BLaER1 (cell line): ENCODE measurements at regions not wholly inside any gene's neighbourhood (a gene's known extent, or its start where the extent isn't known, plus 50 kb on each side); places are given as distances from the start of the nearest gene placed in this dataset.
"Not testable (repeated sequence)": the region's sequence is repeated elsewhere in the genome, so short reads cannot be mapped to it uniquely, and the experiment has no call there.

ENCODE experiments used
- H3K27ac ChIP-seq: shearing (Covaris generic); formaldehyde crosslinking; 2 replicates; pipeline ENCODE4 v1.8.1; 2022
- H3K27me3 ChIP-seq: shearing (Covaris generic); formaldehyde crosslinking; 2 replicates; pipeline ENCODE4 v1.8.1; 2022
- H3K36me3 ChIP-seq: shearing (Covaris generic); formaldehyde crosslinking; 2 replicates; pipeline ENCODE4 v1.8.1; 2022
- H3K4me1 ChIP-seq: shearing (Covaris generic); formaldehyde crosslinking; 2 replicates; pipeline ENCODE4 v1.8.1; 2022
- H3K4me2 ChIP-seq: shearing (Covaris generic); formaldehyde crosslinking; 2 replicates; pipeline ENCODE4 v1.8.1; 2022
- H3K4me3 ChIP-seq: shearing (Covaris generic); formaldehyde crosslinking; 2 replicates; pipeline ENCODE4 v1.8.1; 2022
- H3K9ac ChIP-seq: shearing (Covaris generic); formaldehyde crosslinking; 2 replicates; pipeline ENCODE4 v1.8.1; 2022
- H3K9me3 ChIP-seq: shearing (Covaris generic); formaldehyde crosslinking; 2 replicates; pipeline ENCODE4 v1.8.1; 2022
- H4K20me1 ChIP-seq: shearing (Covaris generic); formaldehyde crosslinking; 2 replicates; pipeline ENCODE4 v1.8.1; 2022

GRCh38 chr16:46394963-46395362 is 226.2 kb downstream of the SHCBP1 start:
- H3K9me3 ChIP-seq, result peaks cover 14% of the 10 kb centered on the region
- not testable (repeated sequence) for H3K4me1 ChIP-seq, H3K27ac ChIP-seq, H3K36me3 ChIP-seq, H4K20me1 ChIP-seq, H3K4me2 ChIP-seq, H3K9ac ChIP-seq, H3K27me3 ChIP-seq, H3K4me3 ChIP-seq

DNA sequence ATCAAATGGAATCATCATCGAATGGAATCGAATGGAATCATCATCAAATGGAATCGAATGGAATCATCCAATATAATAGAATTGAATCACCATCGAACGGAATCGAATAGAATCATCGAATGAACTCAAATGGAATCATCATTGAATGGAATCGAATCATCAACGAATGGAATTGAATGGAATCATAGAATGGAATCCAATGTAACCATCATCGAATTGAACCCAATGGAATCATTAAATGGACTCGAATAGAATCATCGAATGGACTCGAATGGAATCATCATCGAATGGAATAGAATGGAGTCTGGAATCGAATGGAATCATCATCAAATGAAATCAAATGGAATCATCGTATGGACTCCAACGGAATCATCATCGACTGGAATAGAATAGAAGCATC is 227.0 kb downstream of the SHCBP1 start:
- H3K4me3 ChIP-seq, H3K9ac ChIP-seq, H3K4me1 ChIP-seq, H3K27me3 ChIP-seq, H4K20me1 ChIP-seq, H3K27ac ChIP-seq, H3K36me3 ChIP-seq, H3K4me2 ChIP-seq: not testable (repeated sequence)
- H3K9me3 ChIP-seq, result peaks cover 21% of the 10 kb centered on the region

- not testable (repeated sequence) for H3K27ac ChIP-seq, H3K4me1 ChIP-seq, H4K20me1 ChIP-seq, H3K9ac ChIP-seq, H3K4me2 ChIP-seq, H3K27me3 ChIP-seq, H3K36me3 ChIP-seq, H3K4me3 ChIP-seq
- peaks cover 21% of the 10 kb centered on the region for H3K9me3 ChIP-seq
Observed at GRCh38 chr16:46392930-46393722, 228.1 kb downstream of the SHCBP1 start.

GRCh38 chr16:46390660-46391462 is 230.3 kb downstream of the SHCBP1 start:
- H3K4me1 ChIP-seq, H3K9ac ChIP-seq, H3K4me2 ChIP-seq, H4K20me1 ChIP-seq, H3K27me3 ChIP-seq, H3K4me3 ChIP-seq, H3K36me3 ChIP-seq, H3K27ac ChIP-seq: not testable (repeated sequence)
- H3K9me3 ChIP-seq, result peaks cover 23% of the 10 kb centered on the region

DNA sequence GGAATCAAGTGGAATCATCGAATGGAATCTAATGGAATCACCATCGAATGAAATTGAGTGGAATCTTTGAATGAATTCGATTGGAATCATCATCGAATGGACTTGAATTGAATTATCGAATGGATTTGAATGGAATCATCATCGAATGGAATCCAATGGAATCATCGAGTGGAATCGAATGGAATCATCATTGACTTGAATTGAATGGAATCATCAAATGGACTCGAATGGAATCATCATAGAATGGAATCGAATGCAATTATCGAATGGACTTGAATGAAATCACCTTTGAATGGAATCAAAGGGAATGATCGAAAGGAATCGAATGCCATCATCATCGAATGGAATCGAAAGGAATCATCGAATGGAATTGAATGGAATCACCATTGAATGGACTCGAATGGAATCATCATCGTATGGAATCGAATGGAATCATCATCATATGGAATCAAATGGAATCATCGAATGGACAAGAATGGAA is 231.6 kb downstream of the SHCBP1 start:
- H3K27ac ChIP-seq, H3K27me3 ChIP-seq, H4K20me1 ChIP-seq, H3K4me1 ChIP-seq, H3K9ac ChIP-seq, H3K4me2 ChIP-seq, H3K36me3 ChIP-seq: not testable (repeated sequence)
- Histone ChIP-seq H3K4me3 (peak overlapping the region; percentile 0; the same call in 1 of the 2 replicates), H3K9me3 (peaks cover 20% of the 10 kb centered on the region)

- not testable (repeated sequence) for H3K4me1 ChIP-seq, H3K27ac ChIP-seq, H3K4me2 ChIP-seq, H4K20me1 ChIP-seq, H3K4me3 ChIP-seq, H3K36me3 ChIP-seq, H3K9ac ChIP-seq, H3K27me3 ChIP-seq
- peaks cover 25% of the 10 kb centered on the region for H3K9me3 ChIP-seq
Observed at GRCh38 chr16:46388939-46389491, 232.2 kb downstream of the SHCBP1 start.

- not testable (repeated sequence) for H3K4me2 ChIP-seq, H3K4me1 ChIP-seq, H3K27ac ChIP-seq, H3K36me3 ChIP-seq, H3K4me3 ChIP-seq, H4K20me1 ChIP-seq, H3K9ac ChIP-seq, H3K27me3 ChIP-seq
- H3K9me3 ChIP-seq, result peaks cover 29% of the 10 kb centered on the region
Observed at GRCh38 chr16:46388354-46388753, 232.8 kb downstream of the SHCBP1 start.

DNA sequence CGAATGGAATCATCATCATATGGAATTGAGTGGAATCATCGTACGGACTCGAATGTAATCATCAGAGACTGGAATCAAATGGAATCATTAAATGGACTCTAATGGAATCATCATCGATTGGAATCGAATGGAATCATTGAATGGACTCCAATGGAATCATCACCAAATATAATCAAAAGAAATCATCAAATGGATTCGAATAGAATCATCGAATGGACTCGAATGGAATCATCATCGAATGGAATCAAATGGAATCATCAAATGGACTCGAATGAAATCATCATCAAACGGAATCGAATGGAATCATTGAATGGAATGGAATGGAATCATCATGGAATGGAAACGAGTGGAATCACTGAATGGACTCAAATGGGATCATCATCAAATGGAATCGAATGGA is 233.5 kb downstream of the SHCBP1 start:
- not testable (repeated sequence) for H3K27me3 ChIP-seq, H3K36me3 ChIP-seq, H4K20me1 ChIP-seq, H3K4me1 ChIP-seq, H3K27ac ChIP-seq, H3K4me3 ChIP-seq, H3K9ac ChIP-seq, H3K4me2 ChIP-seq
- peaks cover 36% of the 10 kb centered on the region for H3K9me3 ChIP-seq

- not testable (repeated sequence) for H4K20me1 ChIP-seq, H3K4me2 ChIP-seq, H3K9ac ChIP-seq, H3K36me3 ChIP-seq, H3K4me3 ChIP-seq, H3K27me3 ChIP-seq, H3K27ac ChIP-seq, H3K4me1 ChIP-seq
- peaks cover 42% of the 10 kb centered on the region for H3K9me3 ChIP-seq
Observed at GRCh38 chr16:46386805-46387620, 234.2 kb downstream of the SHCBP1 start.

GRCh38 chr16:46386110-46386771 is 234.9 kb downstream of the SHCBP1 start:
- H3K27me3 ChIP-seq, H3K4me1 ChIP-seq, H3K9ac ChIP-seq, H3K4me2 ChIP-seq, H3K4me3 ChIP-seq, H3K36me3 ChIP-seq, H4K20me1 ChIP-seq, H3K27ac ChIP-seq: not testable (repeated sequence)
- peaks cover 48% of the 10 kb centered on the region for H3K9me3 ChIP-seq

- H4K20me1 ChIP-seq, H3K27ac ChIP-seq, H3K27me3 ChIP-seq, H3K4me2 ChIP-seq, H3K9ac ChIP-seq, H3K4me3 ChIP-seq, H3K4me1 ChIP-seq, H3K36me3 ChIP-seq: not testable (repeated sequence)
- H3K9me3 ChIP-seq, result peaks cover 44% of the 10 kb centered on the region
Observed at GRCh38 chr16:46384285-46385061, 236.7 kb downstream of the SHCBP1 start.

DNA sequence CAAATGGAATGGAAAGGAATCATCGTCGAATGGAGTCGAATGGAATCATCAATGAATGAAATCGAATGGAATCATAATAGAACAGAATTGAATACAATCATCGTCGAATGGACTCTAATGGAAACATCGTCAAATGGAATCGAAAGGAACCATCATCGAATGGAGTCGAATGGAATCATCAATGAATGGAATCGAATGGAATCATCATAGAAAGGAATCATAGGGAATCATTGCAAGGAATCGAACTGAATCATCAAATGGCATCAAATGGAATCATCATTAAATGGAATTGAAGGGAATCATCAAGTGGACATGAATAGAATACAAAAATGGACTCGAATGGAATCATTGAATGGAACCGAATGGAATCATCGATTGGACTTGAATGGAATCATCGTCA is 237.6 kb downstream of the SHCBP1 start:
- not testable (repeated sequence) for H4K20me1 ChIP-seq, H3K36me3 ChIP-seq, H3K4me3 ChIP-seq, H3K4me2 ChIP-seq, H3K27me3 ChIP-seq, H3K27ac ChIP-seq, H3K4me1 ChIP-seq, H3K9ac ChIP-seq
- peaks cover 41% of the 10 kb centered on the region for H3K9me3 ChIP-seq
